ENCODE measurements at regions not wholly inside any gene's neighbourhood (a gene's known extent, or its start where the extent isn't known, plus 50 kb on each side); places are given as distances from the start of the nearest gene placed in this dataset.

DNA sequence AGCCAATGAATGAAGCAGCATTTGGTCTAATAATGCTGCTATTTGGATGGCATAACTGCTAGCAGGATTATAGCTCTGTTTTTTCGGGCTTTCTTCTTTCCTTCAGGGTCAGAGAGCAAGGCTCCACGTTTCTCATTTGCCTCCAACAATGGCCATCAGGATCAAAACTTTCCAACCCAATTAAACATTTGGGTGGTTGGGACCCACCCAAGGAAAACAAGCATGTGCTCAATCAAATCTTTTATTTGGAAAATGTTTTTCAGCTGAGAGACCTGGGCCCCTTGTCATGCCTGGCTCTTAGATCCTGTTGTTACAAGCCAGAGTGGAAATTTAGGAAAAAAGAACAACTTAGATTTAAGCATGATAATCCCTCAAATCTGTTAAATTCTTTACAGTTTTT, 373.1 kb upstream of the USP24 start:
- intact Hi-C loops (cut with micrococcal nuclease; ENCODE audit: unreplicated experiment): no loop called here
- FAIRE-seq: no peak

GRCh38 chr1:55586771-55587170, 371.6 kb upstream of the USP24 start:
- no peaks in the 10 kb centered on the region for H3K4me1 ChIP-seq (ENCODE audit: control insufficient read depth, insufficient read depth, low read length)
- no peak for DNase-seq (ENCODE audit: low read depth, low spot score)
- ChIA-PET RAD21 (ENCODE audit: unreplicated experiment) (no interaction called here), POLR2A (no interaction called here), SMC1A (ENCODE audit: uncharacterized antibody, unreplicated experiment) (no interaction called here), CTCF (interaction anchor here (1.2 kb wide), 1 partner anchor 16 kb away, joined by 3 read pairs; no protein-coding TSS in a partner anchor)
- H3K4me3 ChIP-seq: no peak overlapping the region
- H3K4me2 ChIP-seq (ENCODE audit: control insufficient read depth, insufficient read depth): no peak overlapping the region
- TF ChIP-seq WRNIP1 (IDR thresholded peaks at IDR 0.05; ENCODE audit: borderline replicate concordance, low read depth, low read length) (no peak), MXI1 (IDR thresholded peaks at IDR 0.05; ENCODE audit: low read depth, low read length) (no peak), KLF5 (IDR thresholded peaks at IDR 0.05; ENCODE audit: partially characterized antibody) (no peak), CREB1 (IDR thresholded peaks at IDR 0.05; ENCODE audit: low read depth) (no peak), NFIC (IDR thresholded peaks at IDR 0.05; ENCODE audit: low read depth, low read length) (no peak), MYB (IDR thresholded peaks at IDR 0.05; ENCODE audit: borderline replicate concordance, low read depth, low read length) (no peak), ZNF622 (IDR thresholded peaks at IDR 0.05) (no peak)
- TF ChIP-seq, protein P1, sequence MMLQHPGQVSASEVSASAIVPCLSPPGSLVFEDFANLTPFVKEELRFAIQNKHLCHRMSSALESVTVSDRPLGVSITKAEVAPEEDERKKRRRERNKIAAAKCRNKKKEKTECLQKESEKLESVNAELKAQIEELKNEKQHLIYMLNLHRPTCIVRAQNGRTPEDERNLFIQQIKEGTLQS (IDR thresholded peaks at IDR 0.05; ENCODE audit: borderline replicate concordance, extremely low read depth, low read depth, low read length): no peak
- BruUV-seq (replicated peaks): no TSS peak
- H3K36me3 ChIP-seq (ENCODE audit: control insufficient read depth in 2 of 2, insufficient read depth in 2 of 2, low read length in 1 of 2): no peaks in the 10 kb centered on the region
- no peak overlapping the region for H3K27ac ChIP-seq (ENCODE audit: control insufficient read depth, insufficient read depth)
- H3K9me3 ChIP-seq (replicated peaks; ENCODE audit: control insufficient read depth, insufficient read depth, low read length): no peaks in the 10 kb centered on the region
- intact Hi-C loops (cut with micrococcal nuclease; ENCODE audit: unreplicated experiment): no loop called here
- H3K9ac ChIP-seq (ENCODE audit: control insufficient read depth, insufficient read depth, low read length): no peak overlapping the region
- H3K27me3 ChIP-seq (replicated peaks in 1 of 2; ENCODE audit: control insufficient read depth in 2 of 2, insufficient read depth in 2 of 2, low read length in 1 of 2): no peaks in the 10 kb centered on the region; a peak in 1 of 4 replicates
- 2% methylated on average over 3 of the region's 3 CpGs for WGBS (ENCODE audit: insufficient coverage, insufficient replicate concordance, low lambda C conversion rate, missing lambda C conversion rate)
- no peak for ATAC-seq
- no peak for FAIRE-seq
- no peaks in the 10 kb centered on the region for H4K20me1 ChIP-seq (ENCODE audit: control insufficient read depth, insufficient read depth)
- H3K79me2 ChIP-seq (ENCODE audit: control insufficient read depth, insufficient read depth, low read length): no peaks in the 10 kb centered on the region
- in situ Hi-C loops (cut with MboI): no loop called here
- no peak overlapping the region for H2AFZ ChIP-seq (ENCODE audit: control insufficient read depth, low read depth, low read length)

More for the DNA sequence above, 373.1 kb upstream of the USP24 start:
- Histone ChIP-seq H3K9me3 (replicated peaks; ENCODE audit: control insufficient read depth, insufficient read depth, low read length) (no peaks in the 10 kb centered on the region), H3K27ac (ENCODE audit: control insufficient read depth, insufficient read depth) (no peak overlapping the region), H3K9ac (ENCODE audit: control insufficient read depth, insufficient read depth, low read length) (no peak overlapping the region), H4K20me1 (ENCODE audit: control insufficient read depth, insufficient read depth) (no peaks in the 10 kb centered on the region), H3K27me3 (replicated peaks in 1 of 2; ENCODE audit: control insufficient read depth in 2 of 2, insufficient read depth in 2 of 2, low read length in 1 of 2) (no peaks in the 10 kb centered on the region; a peak in 1 of 4 replicates), H3K36me3 (ENCODE audit: control insufficient read depth in 2 of 2, insufficient read depth in 2 of 2, low read length in 1 of 2) (no peaks in the 10 kb centered on the region), H3K4me3 (no peak overlapping the region), H3K79me2 (ENCODE audit: control insufficient read depth, insufficient read depth, low read length) (no peaks in the 10 kb centered on the region), H3K4me1 (ENCODE audit: control insufficient read depth, insufficient read depth, low read length) (no peaks in the 10 kb centered on the region), H2AFZ (ENCODE audit: control insufficient read depth, low read depth, low read length) (no peak overlapping the region), H3K4me2 (ENCODE audit: control insufficient read depth, insufficient read depth) (no peak overlapping the region)
- POLR2A ChIA-PET: no interaction called here
- SMC1A ChIA-PET (ENCODE audit: uncharacterized antibody, unreplicated experiment): no interaction called here
- CTCF ChIA-PET: no interaction called here
- 3% methylated on average over 2 of the region's 2 CpGs for WGBS (ENCODE audit: insufficient coverage, insufficient replicate concordance, low lambda C conversion rate, missing lambda C conversion rate)
- DNase-seq (ENCODE audit: low read depth, low spot score): no peak
- TF ChIP-seq JUND (IDR thresholded peaks at IDR 0.05; ENCODE audit: low read depth, low read length) (no peak), KAT2A (conservative IDR thresholded peaks at IDR 0.05; ENCODE audit: control insufficient read depth, low read depth, low read length) (no peak), PBX3 (IDR thresholded peaks at IDR 0.05; ENCODE audit: insufficient replicate concordance, low read depth, low read length) (no peak), ZNF24 (IDR thresholded peaks at IDR 0.05) (no peak), NFYA (IDR thresholded peaks at IDR 0.05; ENCODE audit: borderline replicate concordance, low read depth, low read length) (no peak), ZBED1 (IDR thresholded peaks at IDR 0.05; ENCODE audit: borderline replicate concordance) (no peak), KDM1A (IDR thresholded peaks at IDR 0.05; ENCODE audit: borderline replicate concordance) (no peak)
- in situ Hi-C loops (cut with MboI): no loop called here
- BruUV-seq (replicated peaks): no TSS peak
- ATAC-seq: no peak
- RAD21 ChIA-PET (ENCODE audit: unreplicated experiment): no interaction called here
